HG02981 (cell line): ENCODE measurements at regions not wholly inside any gene's neighbourhood (a gene's known extent, or its start where the extent isn't known, plus 50 kb on each side); places are given as distances from the start of the nearest gene placed in this dataset.
"Not testable (repeated sequence)": the region's sequence is repeated elsewhere in the genome, so short reads cannot be mapped to it uniquely, and the experiment has no call there.

Source experiments
- ATAC-seq: cut with Tn5 transposase; IDR thresholded peaks from one replicate; pipeline ENCODE4 v1.9.1; 2021; ENCODE audit warnings: mild to moderate bottlenecking, moderate library complexity; ENCODE audit not compliant: unreplicated experiment

DNA sequence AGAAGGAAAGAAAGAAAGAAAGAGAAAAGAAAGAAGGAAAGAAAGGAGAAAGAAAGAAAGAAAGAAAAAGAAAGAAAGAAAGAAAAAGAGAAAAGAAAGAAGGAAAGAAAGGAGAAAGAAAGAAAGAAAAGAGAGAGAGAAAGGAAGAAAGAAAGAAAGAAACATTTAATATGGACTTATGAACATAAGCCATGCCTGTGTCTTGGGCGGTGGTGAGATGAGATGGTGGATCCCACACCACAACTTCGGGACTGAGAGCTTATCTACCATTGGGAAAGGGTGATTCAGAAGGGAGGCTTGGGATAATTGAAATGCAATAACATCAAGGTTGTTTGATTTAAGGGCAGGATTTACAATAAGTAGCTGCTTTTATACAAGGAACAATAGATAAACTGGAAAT, 843.9 kb upstream of the AUTS2 start:
- no peak for ATAC-seq

DNA sequence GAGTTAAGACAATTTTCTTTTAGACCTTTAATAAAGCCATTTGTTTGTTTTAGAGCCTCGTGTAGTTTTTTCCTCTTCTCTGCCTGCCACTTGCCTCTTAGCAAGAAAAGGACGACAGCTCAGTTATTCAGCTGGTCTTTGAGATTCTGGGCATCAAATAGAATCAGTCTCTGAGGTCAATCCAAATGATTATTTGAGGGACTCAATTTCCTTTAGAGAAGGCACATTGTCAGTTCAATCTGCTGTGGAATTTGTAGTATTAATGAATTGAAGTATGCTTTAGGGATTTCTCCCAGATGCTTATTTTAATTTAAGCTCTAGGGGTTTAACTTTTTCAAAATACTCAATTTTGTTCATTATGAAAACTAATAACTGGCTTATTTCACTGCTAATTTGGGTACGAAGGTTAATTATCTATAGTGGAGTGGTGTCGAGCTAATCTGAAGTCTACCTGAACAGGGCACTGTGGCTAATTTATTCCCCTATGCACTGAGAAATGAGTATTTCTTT, 841.2 kb upstream of the AUTS2 start:
- ATAC-seq, result no peak

DNA sequence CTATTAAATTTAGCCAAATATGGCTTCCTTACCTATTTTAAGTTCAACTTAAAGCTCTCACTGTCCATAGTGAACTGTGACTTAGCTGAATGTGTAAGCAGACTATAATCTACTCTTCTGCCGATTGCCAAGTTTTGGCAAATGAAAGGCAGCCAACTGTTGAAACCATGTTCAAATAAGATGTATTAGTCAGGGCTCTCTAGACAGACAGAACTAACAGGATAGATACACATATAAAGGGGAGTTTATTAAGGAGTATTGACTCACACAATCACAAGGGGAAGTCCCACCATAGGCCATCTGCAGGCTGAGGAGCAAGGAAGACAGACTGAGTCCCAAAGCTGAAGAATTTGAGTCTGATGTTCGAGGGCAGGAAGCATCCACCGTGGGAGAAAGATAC, 837.7 kb upstream of the AUTS2 start:
- ATAC-seq, result no peak

DNA sequence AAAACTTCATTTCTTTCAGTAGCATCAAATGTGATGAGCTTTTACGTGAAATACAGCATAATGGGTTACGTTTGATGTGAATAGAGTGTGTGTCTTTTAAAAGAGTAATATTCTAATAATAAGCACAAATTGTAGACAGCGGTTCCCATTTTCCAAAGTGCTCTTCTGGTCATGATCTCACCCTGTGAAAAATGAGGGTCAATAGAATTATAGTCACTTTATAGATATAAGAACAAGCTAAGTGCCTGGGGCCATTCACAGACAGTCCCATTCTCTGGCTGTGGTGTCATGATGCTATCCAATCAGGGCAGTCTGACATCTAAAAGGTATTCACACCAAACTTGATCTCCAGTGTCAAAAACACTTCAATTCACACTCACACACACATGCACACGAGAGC, 830.8 kb upstream of the AUTS2 start:
- ATAC-seq, result no peak

DNA sequence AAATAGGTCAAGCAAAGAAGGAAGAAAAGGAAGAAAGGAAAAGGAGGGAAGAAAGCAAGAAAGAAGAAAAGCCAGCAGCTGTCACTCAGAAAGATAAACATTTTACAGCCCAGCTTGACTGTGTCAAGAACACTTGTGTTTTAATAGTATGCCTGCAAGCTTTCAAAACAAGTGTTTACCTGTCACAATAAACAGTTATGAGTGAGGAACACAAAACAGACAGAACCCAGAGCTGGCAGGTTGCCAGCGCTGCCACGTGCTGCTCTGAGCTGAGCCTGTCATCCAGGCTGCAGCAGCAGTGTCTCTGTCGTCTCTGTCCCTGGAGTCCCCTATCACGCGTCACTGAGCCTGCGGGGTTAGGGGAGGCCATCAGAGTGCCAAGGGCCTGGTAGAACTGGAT, 827.6 kb upstream of the AUTS2 start:
- ATAC-seq, result no peak

DNA sequence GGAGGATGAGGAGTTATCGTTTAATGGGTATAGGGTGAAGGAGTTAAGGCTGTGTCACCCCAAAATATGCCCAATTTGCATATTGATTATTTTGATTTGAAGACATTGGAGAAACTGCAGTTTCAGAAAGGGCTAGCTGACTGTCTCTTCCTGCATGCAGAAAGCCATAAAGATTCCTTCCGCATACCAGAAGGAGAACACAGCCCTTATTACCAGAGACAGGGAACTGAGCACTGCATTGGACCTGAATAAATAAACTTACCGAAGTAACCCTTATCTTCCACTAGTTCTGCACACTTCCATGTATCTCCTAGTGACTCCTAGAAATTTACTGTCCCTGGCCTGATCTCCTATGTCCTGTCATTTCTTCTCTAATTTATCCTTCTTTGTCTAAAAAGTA, 821.9 kb upstream of the AUTS2 start:
- ATAC-seq, result no peak

DNA sequence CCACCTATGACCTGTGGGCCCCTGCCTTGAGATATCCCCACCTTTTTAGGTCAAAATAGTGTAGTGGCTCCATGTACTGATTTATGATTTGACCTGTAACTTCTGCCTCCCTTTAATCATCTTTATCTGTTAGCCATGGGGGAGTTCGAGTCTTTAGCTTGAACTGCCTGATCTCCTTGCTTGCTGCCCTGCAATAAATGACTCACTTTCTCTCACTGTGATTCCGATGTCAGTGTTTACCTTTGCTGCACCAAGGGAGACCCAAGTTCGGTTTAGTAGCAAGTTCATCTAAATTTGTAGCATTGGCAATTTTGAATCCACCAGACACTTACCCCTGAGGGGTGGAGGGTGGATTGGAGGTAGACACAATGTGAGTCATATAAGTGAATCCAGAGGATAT, 814.6 kb upstream of the AUTS2 start:
- no peak for ATAC-seq

DNA sequence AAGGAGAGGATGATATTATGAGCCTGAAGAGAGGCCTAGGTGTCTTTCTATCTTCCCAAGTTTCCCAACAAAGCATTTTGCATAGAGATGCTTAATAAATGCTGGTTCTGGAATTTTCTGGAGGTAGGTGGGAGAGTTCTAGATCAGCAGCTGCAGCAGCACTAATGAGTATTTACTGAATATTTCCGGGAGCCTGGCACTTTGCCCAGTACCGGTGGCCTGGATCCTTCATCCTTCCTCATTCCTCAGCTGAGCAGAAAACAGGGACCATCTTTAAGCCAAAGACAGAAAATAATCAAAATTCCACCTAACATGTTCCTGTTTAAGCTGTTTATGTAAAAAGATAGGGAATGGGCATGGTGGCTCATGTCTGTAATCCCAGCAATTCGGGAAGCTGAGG, 813.2 kb upstream of the AUTS2 start:
- ATAC-seq, result no peak

DNA sequence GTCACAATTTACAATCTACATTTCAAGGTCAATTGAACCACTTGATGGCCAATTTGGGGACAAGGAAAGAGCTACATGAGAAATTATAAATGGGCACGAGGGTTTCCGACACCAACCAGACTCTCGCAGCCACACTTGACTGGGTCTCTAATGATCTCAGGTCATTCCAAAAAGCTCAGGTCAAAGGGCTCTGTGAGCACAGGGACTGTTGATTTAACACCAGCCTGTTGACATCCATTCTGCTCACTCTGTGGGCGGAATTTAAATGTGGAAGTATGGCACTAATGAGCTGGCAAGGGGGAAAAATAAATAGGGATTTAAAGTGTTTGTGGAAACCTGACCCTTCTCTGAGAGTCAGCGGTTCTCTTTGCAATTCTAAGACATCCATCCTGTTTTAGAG, 810.7 kb upstream of the AUTS2 start:
- ATAC-seq, result no peak

DNA sequence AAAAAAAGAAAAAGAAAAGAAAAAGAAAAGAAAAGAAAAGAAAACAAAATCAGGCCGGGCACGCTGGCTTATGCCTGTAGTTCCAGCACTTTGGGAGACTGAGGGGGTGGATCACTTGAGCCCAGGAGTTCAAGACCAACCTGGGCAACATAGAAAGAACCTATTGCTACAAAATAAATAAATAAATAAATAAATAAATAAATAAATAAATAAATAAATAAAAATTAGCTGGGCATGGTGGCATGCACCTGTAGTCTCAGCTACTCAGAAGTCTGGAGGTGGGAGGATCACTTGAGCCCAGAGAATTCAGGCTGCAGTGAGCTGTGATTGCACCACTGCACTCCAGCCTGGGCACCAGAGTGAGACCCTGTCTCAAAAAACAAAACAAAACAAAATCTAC, 809.7 kb upstream of the AUTS2 start:
- not testable (repeated sequence) for ATAC-seq

DNA sequence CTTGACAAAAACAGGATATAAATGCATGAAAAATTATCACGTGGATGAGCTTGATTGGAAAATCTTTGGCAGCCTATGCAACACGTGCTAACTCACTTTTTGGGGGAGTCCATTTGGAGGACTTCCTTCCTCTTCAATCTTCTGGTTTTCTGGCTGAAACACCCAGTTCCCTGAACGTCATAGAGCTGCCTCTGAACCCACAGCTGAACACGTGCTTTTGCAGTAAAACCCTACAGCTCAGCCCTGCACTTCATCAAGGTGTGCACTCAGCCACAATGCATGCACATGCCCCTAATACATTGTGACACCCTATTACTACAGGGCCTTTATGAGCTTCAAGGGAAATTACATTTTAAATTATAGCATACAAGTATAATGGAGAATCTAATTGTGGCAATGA, 808.7 kb upstream of the AUTS2 start:
- ATAC-seq, result no peak

DNA sequence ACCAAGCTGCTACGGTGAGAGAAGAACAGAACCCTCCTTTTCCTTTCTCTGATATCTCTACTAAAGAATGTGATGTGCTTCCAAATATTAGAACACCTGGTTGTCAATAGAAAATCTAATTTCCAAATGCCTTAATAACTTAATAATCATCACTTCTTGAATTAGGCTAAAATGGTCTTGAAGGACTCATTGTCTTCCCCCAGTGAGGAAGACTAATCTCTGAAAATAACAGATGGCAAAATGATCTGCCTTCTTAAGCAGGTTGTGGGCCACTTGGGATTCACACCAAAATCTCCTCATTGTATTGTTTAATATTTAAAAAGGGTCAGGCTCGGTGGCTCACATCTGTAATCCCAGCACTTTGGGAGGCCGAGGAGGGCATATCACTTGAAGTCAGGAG, 805.9 kb upstream of the AUTS2 start:
- ATAC-seq, result no peak

DNA sequence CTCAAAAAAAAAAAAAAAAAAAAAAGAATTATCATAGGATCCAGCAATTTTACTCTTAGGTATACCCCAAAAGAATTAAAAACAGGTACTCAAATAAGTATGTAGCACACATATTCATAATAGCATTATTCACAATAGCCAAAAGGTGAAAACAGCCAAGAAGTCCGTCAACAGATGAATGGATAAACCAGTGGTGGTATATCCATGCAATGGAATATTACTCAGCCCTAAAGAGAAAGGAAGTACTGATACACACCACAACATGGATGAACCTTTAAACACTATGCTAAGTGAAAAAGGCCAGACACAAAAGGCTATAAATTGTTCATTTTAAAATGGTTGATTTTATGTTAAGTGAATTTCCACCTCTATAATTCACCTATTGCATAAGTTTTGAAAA, 804.8 kb upstream of the AUTS2 start:
- ATAC-seq, result no peak

DNA sequence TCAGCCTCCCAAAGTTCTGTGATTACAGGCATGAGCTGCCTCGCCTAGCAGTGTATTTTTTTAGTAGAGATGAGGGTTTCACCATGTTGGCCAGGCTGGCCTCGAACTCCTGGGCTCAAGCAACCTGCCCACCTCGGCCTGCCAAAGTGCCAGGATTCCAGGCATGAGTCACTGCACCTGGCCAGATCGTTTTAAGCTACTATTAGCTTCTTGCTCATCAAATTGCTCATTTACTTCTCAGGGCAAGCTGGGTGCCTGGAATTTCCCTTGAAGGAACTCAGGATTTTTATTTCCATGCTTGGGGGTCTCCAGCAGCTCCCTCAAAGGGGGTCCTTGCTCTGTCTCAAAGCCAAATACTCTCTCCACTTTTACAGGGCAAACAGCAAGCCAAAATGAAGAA, 798.0 kb upstream of the AUTS2 start:
- no peak for ATAC-seq

DNA sequence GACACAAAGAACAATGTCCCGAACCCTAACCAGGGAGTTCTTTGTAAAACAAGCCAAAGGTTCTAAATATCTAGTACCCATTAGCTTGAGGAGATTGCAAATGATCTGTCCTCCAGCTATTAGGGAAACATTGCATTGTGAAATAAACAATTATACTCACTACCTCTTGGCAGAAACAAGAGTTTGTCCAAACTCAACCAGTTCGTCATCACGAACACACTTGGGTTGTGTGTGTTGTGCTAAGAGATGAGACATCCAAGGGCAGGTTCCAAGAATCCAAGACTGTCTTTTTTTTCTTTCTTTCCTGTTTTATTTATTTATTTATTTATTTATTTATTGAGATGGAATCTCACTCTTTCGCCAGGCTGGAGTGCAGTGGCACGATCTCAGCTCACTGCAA, 793.1 kb upstream of the AUTS2 start:
- no peak for ATAC-seq

DNA sequence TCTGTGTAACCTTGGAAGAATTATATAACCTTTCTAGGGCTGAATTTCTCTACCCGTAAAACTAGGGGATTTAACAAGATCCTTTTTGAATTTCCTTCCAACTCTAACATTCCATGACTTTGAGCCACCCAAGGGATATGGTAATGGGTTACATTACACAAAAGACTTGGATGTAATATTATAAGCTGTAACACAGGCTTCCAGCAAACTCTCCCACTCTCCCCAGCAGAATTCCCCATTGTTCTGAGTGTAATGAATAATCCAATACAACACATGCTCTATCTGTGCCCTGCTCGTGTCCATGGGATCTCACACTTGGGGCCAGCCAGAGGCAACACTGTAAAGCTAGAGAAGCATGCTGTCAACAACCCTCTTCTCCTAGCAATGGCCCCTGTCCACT, 790.6 kb upstream of the AUTS2 start:
- ATAC-seq, result no peak

DNA sequence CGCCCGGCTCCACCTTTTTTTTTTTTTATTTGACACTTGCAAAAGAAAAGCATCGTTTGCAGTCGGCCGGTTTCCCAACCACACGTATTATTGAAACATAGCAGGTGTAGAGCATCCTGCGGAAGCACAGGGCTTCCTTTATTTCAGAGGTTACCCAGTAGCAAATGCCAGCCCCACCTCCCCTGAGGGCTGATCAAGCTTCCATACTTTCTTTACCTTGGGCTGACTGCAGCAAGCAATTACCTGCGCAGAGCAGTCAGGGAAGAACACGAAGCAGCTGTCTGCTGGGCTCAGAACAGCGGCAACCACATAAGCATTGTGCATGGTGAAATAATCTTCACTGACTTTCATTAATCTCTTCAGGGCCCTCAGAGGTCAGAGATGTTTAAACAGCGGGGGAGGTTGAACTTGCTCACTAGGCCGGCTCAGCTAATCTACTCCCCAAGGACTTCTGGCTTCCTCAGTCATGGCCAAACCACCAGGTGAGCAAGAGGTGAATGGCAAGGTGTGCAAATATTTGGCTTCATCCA, 784.7 kb upstream of the AUTS2 start:
- no peak for ATAC-seq

DNA sequence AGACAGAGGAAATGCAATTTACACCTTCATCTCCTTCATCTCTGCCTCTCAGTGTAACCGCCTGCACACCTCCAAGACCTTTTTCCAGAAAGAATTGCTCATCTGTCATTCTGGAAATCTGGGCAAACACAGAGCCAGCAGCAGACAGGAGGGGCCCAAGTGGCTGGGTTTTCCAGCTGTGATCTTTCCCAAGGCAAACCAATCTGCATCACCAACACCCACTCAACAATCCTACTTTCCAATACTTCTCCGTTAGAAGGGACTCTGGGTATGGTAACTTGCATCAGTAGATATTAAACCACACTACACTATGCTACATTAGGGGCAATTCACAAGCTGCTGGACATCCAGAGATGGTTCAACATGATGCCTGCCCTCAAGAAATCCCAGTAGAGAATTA, 781.8 kb upstream of the AUTS2 start:
- ATAC-seq, result no peak

DNA sequence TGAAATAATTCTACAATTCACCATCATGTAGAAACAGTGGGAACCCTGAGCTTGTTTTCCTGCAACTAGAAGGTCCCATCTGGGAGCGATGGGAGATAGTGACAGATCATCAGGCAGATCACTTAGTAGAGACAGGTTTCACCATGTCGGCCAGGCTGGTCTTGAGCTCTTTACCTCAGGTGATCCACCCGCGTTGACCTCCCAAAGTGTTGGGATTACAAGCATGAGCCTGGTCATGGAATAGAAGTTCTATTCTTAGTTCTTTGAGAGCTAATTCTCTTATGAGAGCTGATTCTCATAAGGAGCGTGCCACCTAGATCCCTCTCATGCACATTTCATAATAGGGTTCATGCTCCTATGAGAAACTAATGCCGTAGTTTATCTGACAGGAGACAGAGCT, 778.0 kb upstream of the AUTS2 start:
- no peak for ATAC-seq

DNA sequence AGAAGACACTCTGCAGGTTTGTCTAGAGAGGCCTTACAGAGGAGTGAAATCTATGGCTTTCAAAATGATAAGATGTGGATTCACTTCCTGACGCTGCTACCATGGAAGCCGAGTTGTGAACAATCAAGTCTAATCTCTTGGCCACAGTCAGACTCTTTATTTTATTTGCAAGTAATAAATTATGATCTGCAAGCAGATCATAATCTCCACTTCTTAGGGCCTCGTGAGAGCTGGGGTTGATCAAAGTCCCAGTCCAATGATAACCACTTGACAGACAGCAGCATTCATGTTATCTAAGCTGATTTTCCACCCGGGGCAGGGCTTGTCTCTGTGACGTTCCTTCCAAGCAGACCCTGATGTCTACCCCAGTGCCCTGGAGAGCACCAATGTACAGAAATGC, 776.4 kb upstream of the AUTS2 start:
- no peak for ATAC-seq

DNA sequence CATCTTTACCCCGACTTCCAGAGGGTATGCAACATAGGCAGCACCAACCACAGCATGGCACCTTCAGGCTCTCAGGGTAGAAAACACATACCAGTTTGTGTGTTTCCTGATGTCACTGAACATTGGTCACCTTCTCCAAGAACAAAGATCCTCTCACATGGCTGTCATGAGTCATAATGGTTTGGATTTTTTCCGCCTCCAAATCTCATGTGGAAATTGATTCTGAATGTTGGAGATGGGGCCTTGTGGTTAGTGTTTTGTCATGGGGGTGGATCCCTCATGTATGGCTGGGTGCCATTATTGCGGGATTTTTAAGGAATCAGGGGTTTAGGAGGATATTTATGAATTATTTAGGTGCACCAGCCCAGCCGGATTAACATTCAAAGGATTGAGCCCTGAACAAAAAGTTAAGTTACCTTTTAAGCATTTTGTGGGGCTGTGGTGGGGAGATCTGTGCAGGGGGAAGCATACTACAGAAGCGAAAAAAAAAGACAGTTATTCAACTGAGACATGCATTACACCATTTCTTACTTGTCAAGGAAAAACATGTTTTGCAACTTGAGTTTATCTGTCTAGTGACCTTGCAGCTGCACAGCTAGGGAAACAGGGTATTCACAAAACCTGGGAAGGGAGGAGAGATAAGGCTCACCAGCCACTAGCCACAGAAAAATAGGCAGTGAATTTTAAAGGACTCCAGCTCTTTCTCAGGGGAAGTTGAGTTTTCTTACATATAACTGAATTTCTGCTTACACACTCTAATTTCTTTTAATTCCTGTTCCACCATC, 774.1 kb upstream of the AUTS2 start:
- ATAC-seq, result no peak

DNA sequence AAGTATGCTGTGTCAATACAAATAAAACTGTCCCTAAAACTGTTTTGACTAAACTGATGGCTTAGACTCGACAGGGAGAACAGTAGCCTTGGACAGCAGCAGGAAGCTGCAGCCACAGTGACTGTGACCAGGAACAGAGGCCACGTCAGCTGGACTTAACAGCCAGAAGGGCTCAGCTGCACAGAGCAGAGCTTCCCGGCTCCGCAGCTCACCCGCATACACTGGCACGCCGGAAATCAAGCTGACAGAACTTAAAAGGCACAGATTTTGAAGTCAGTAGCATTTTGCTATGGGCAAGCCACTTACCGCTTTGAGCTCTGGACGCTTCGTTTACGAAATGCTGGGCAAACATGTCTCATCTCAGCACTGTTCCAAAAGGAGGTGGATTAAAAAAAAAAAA, 769.7 kb upstream of the AUTS2 start:
- ATAC-seq, result no peak

DNA sequence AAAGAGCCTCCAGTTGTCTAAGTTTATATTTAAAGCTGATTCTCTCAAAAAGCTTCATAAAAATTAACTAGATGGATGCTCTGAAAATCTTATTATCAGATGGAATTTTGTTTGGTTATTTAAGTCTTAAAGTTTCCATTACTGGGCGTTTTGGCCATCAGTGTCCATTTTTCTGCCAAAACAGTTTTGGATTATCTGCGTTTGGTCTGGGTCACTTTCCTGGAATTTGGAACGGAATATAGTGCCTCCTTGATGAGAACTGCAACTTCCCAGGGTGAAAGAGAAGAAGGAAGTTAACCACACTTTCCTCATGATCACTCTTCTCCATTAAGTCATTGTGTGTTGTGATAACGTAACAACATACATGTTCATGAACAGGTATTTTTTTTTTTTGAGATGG, 764.9 kb upstream of the AUTS2 start:
- ATAC-seq, result no peak
